Motor neuron (in vitro differentiated cells): ENCODE measurements at regions not wholly inside any gene's neighbourhood (a gene's known extent, or its start where the extent isn't known, plus 50 kb on each side); places are given as distances from the start of the nearest gene placed in this dataset.
"Not testable (repeated sequence)": the region's sequence is repeated elsewhere in the genome, so short reads cannot be mapped to it uniquely, and the experiment has no call there.

Experiments used
- ATAC-seq, 8 experiments: fragments of 200-7000 bp; cut with Tn5 transposase; replicated peaks in 6 of 8; 2 replicates each; pipeline ENCODE4 v1.8.0; 2021; ENCODE audit warnings: mild to moderate bottlenecking in 8 of 8, moderate library complexity in 8 of 8
- H3K27ac ChIP-seq, 2 donors: fragments of 250-450 bp; sonication (Bioruptor Pico); 2 replicates each; pipeline ENCODE4 v1.9.0; 2021; ENCODE audit warnings: antibody characterized with exemption in 2 of 2, mild to moderate bottlenecking in 2 of 2, moderate library complexity in 1 of 2
- H3K4me1 ChIP-seq, 2 donors: fragments of 250-450 bp; sonication (Bioruptor Pico); replicated peaks in 1 of 2; 2 replicates each; pipeline ENCODE4 v1.6.1; 2021; ENCODE audit warnings: antibody characterized with exemption in 2 of 2, mild to moderate bottlenecking in 2 of 2, moderate library complexity in 1 of 2
- H3K4me3 ChIP-seq, 5 donors: fragments of 250-450 bp; sonication (Bioruptor Pico); 2 replicates each; pipeline ENCODE4 v1.9.0; 2021; ENCODE audit warnings: antibody characterized with exemption in 5 of 5, mild to moderate bottlenecking in 5 of 5, moderate library complexity in 4 of 5
- WGBS, 10 experiments: fragments of 450-650 bp; shearing (Covaris generic); methylation state at CpG; one replicate each; pipeline ENCODE4 v1.0.0; 2022; 5-methylcytosine and 5-hydroxymethylcytosine counted together
- in situ Hi-C, 9 experiments: fragments of 400-800 bp; cut with MboI; loops; one replicate each; pipeline ENCODE4 v1.15.0; 2021; ENCODE audit warnings: low sequenced_read_pairs in 9 of 9, low pct_unique_long_range_greater_than_20kb in 2 of 9; ENCODE audit not compliant: unreplicated experiment in 9 of 9

GRCh38 chr6:1003394-1004160, 308.3 kb upstream of the FOXQ1 start:
- Histone ChIP-seq H3K27ac (no peak overlapping the region), H3K4me1 (no peaks in the 10 kb centered on the region), H3K4me3 (no peak overlapping the region)
- ATAC-seq: no peak
- in situ Hi-C loops: no loop called here
- WGBS, 10 experiments: 68 to 100% (median 90%) methylated on average over 1 to 11 of the region's 37 CpGs; no CpG with 5 or more reads in 4 of the 10 experiments

GRCh38 chr6:1002989-1003388, 308.9 kb upstream of the FOXQ1 start:
- no peak overlapping the region for H3K4me3 ChIP-seq
- ATAC-seq: no peak
- H3K27ac ChIP-seq: no peak overlapping the region
- no peaks in the 10 kb centered on the region for H3K4me1 ChIP-seq
- WGBS, 10 experiments: 63 to 100% (median 83%) methylated on average over 1 to 8 of the region's 12 CpGs; no CpG with 5 or more reads in 3 of the 10 experiments
- in situ Hi-C loops: no loop called here

GRCh38 chr6:1001655-1002349, 308.9 kb upstream of the EXOC2 start:
- WGBS, 10 experiments: 20 to 87% (median 68%) methylated on average over 2 to 12 of the region's 12 CpGs
- H3K27ac ChIP-seq: no peak overlapping the region
- ATAC-seq: no peak
- no peaks in the 10 kb centered on the region for H3K4me1 ChIP-seq
- no peak overlapping the region for H3K4me3 ChIP-seq
- in situ Hi-C loops: no loop called here

- Histone ChIP-seq H3K4me3 (no peak overlapping the region), H3K27ac (no peak overlapping the region), H3K4me1 (no peaks in the 10 kb centered on the region)
- in situ Hi-C loops: no loop called here
- no peak for ATAC-seq
- 33 to 100% (median 64%) methylated on average over 1 to 9 of the region's 9 CpGs; no CpG with 5 or more reads in 1 of the 10 experiments for WGBS, 10 experiments
Observed at GRCh38 chr6:999552-999951, 306.6 kb upstream of the EXOC2 start.

GRCh38 chr6:998551-998950, 305.6 kb upstream of the EXOC2 start:
- WGBS, 10 experiments: 60 to 97% (median 77%) methylated on average over 1 to 10 of the region's 10 CpGs; no CpG with 5 or more reads in 4 of the 10 experiments

GRCh38 chr6:996271-996852, 303.4 kb upstream of the EXOC2 start:
- in situ Hi-C loops: no loop called here
- ATAC-seq: no peak

More at GRCh38 chr6:998551-998950, 305.6 kb upstream of the EXOC2 start:
- in situ Hi-C loops: no loop called here
- Histone ChIP-seq H3K27ac (no peak overlapping the region), H3K4me1 (no peaks in the 10 kb centered on the region), H3K4me3 (no peak overlapping the region)
- no peak for ATAC-seq

GRCh38 chr6:991192-991591, 298.3 kb upstream of the EXOC2 start:
- Histone ChIP-seq H3K4me3 (no peak overlapping the region), H3K27ac (no peak overlapping the region), H3K4me1 (no peaks in the 10 kb centered on the region)
- in situ Hi-C loops: no loop called here
- ATAC-seq: no peak

More at GRCh38 chr6:996271-996852, 303.4 kb upstream of the EXOC2 start:
- no peaks in the 10 kb centered on the region for H3K4me1 ChIP-seq
- 52 to 80% (median 68%) methylated on average over 1 to 4 of the region's 9 CpGs; no CpG with 5 or more reads in 4 of the 10 experiments for WGBS, 10 experiments
- H3K4me3 ChIP-seq: no peak overlapping the region
- H3K27ac ChIP-seq: no peak overlapping the region

GRCh38 chr6:984031-984430, 291.1 kb upstream of the EXOC2 start:
- Histone ChIP-seq H3K4me3 (no peak overlapping the region), H3K27ac (no peak overlapping the region), H3K4me1 (no peaks in the 10 kb centered on the region)
- 48 to 100% (median 85%) methylated on average over 1 to 4 of the region's 4 CpGs for WGBS, 10 experiments
- in situ Hi-C loops: no loop called here
- no peak for ATAC-seq

- 23 to 83% (median 51%) methylated on average over 1 to 4 of the region's 4 CpGs; no CpG with 5 or more reads in 1 of the 10 experiments for WGBS, 10 experiments
- Histone ChIP-seq H3K4me3 (no peak overlapping the region), H3K4me1 (no peaks in the 10 kb centered on the region), H3K27ac (no peak overlapping the region)
- ATAC-seq: no peak
- in situ Hi-C loops: no loop called here
Observed at GRCh38 chr6:978937-979685, 286.2 kb upstream of the EXOC2 start.

- in situ Hi-C loops, H3K4me3 ChIP-seq, ATAC-seq, H3K4me1 ChIP-seq, H3K27ac ChIP-seq: not testable (repeated sequence)
Observed at GRCh38 chr6:977226-977625, 284.3 kb upstream of the EXOC2 start.

GRCh38 chr6:971981-972640, 279.2 kb upstream of the EXOC2 start:
- no peak overlapping the region for H3K27ac ChIP-seq
- peak in 1 of 8 experiments; percentile 54 for ATAC-seq
- H3K4me1 ChIP-seq: no peaks in the 10 kb centered on the region
- no peak overlapping the region for H3K4me3 ChIP-seq
- in situ Hi-C loops: no loop called here
- 10 to 89% (median 77%) methylated on average over 1 to 13 of the region's 17 CpGs; no CpG with 5 or more reads in 2 of the 10 experiments for WGBS, 10 experiments

- no peak for ATAC-seq
- H3K4me1 ChIP-seq: no peaks in the 10 kb centered on the region
- in situ Hi-C loops: no loop called here
- no peak overlapping the region for H3K4me3 ChIP-seq
- WGBS, 10 experiments: 47 to 94% (median 83%) methylated on average over 1 to 7 of the region's 7 CpGs
- no peak overlapping the region for H3K27ac ChIP-seq
Observed at GRCh38 chr6:968791-969190, 275.9 kb upstream of the EXOC2 start.
